ENCODE measurements at regions not wholly inside any gene's neighbourhood (a gene's known extent, or its start where the extent isn't known, plus 50 kb on each side); places are given as distances from the start of the nearest gene placed in this dataset.

DNA sequence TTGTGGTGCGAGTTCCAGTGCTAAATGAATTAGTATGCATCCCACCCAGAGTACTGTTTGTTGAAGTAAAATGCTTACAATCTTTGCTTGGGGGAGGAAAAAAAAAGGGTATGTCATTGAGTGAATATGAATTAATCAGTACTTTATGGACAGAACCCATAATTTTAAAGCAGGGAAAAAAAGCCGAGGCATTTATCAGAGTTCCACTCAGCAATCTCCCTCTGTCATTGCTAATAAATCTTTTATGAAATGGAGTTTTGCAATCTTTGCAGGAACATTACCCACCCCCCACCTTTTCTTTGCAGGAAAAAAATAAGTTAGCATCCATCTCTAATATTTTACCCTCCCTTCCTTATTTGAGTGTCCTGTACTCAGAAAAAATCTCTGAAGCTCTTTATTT is 127.9 kb upstream of the TMPO start:
- no peak for FAIRE-seq
- DNase-seq (ENCODE audit: low spot score): no peak

DNA sequence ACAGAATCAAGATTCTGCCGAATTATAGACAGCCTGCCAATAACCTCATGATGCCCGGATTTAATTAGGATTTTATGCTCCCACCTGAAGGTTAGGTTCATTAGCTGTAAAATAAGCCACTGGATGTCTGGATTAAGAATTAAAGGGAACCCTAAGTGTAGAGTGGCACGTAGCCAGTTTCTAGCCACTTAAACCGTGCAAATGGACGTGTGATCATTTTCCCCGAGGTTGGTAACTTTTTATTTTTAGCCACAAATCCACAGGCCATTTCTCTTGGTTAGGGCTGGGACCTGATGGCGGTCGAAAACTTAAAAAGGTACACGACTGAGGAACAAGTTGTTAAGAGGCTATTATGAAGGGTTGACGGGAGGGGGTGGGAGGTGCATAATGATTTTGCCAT is 127.3 kb upstream of the TMPO start:
- FAIRE-seq (no peak), DNase-seq (ENCODE audit: low spot score) (no peak)

DNA sequence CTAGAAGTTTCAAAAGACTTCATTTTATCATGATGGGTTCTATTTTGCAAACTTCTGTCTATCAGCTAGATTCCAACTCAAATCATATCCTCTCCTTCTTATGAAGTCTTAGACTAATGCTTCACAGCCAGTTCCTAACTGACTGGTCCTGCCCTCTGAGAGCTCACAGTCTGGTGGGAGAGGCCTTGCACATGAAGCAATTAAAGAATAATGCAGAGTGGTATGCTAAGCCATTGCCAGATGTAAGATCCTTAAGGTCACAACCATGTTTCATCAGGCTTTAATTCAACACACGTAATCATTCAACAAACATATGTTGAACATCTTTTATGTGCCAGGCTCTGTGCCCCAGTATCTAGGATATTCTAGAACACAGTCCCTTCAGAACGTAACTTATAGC is 125.8 kb upstream of the TMPO start:
- FAIRE-seq: no peak
- no peak for DNase-seq (ENCODE audit: low spot score)

DNA sequence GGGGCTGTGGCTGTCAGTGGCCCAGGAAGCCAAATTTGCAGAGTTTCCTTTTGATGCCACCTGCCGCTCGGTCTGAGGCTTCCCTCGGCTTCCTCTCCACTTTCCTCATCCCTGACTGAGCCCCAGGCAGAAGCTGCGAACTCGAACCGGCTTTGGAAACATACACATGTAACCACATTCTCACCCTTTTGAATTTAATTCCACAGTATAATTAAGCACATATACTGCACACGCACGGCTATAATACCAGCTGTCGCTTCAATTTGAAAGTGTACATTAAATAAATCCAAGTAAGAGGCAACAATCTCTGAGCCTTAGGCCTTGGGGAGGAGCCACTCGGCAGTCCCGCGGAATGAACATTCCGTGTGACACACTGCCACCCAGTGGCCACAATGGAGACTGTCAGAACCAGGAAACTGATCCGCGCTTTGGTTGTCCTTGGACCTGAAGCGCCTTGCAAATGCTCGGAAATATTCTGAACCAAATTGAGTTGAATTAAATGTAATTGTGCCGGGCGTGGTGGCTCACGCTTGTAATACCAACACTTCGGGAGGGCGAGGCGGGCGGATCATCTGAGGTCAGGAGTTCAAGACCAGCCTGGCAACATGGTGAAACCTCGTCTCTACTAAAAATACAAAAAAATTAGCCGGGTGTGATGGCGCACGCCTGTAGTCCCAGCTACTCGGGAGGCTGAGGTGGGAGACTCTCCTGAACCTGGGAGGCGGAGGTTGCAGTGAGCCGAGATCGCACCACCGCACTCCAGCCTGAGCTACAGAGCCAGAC is 117.9 kb upstream of the TMPO start:
- FAIRE-seq (no peak), DNase-seq (ENCODE audit: low spot score) (peak; percentile 65)

- FAIRE-seq: no peak
- peak; percentile 60 for DNase-seq (ENCODE audit: low spot score)
These were observed 115.9 kb upstream of the TMPO start for GRCh38 chr12:98399532-98399931.

DNA sequence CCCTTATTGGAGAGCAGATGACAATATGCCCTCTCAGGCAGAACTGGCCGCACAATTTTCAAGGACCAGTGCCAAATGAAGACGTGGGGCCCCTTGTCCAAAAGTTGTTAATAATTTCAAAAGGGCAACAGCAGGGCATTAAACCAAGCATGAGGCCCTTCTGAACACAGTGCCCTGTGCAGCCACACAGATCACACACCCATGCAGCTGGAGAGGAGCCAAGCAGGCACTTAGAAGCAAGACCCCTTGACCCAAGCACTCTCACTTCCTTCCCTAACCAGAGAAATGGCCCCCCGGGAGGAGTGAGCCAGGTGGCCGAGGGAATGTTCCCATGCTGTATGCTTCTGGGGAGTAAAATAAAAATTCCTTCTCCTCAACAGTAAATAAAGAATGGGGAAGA is 114.0 kb upstream of the TMPO start:
- FAIRE-seq: no peak
- no peak for DNase-seq (ENCODE audit: low spot score)

- FAIRE-seq (no peak), DNase-seq (ENCODE audit: low spot score) (no peak)
These were observed 113.3 kb upstream of the TMPO start for GRCh38 chr12:98402091-98402490.

DNA sequence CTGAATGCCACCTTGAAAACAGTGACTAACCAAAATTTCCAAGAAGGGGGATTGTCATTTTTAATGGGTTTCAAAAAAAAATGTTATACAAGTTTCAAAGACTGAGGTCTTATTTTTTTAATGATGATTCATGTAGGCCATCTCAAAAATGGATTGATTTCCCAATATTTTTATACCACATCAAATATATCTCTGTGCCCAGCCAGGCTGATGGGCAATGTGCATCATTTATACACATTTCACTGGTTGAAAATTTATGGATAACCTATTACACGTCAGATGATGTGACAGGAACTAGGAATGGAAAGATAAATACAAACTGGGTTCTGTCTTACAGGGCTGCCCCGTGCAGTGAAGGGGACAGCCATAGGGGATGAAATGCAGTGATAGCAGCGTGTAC is 112.7 kb upstream of the TMPO start:
- FAIRE-seq (no peak), DNase-seq (ENCODE audit: low spot score) (no peak)

DNA sequence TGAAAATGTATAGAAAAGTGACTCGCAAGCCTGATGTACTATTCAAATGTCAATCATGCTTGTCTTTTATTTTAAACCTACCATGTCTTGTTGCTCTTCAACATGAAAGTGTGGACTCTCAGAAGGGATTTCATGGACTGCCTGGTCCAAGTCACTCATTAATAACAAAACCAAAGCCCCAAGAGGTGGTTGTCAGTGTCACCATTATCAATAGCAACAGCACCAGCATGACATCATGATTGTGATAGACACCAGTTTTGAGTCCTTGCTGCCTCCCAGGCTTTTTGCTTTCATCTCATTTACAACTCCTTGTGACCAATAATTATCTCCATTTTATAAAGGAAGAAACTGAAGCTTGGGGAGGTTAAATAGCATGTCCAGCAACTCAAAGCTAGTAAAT is 112.0 kb upstream of the TMPO start:
- DNase-seq (ENCODE audit: low spot score) (no peak), FAIRE-seq (no peak)

- DNase-seq (ENCODE audit: low spot score): no peak
- FAIRE-seq: no peak
These were observed 111.5 kb upstream of the TMPO start for GRCh38 chr12:98403936-98404335.

GRCh38 chr12:98405805-98406366 is 109.5 kb upstream of the TMPO start:
- FAIRE-seq (no peak), DNase-seq (ENCODE audit: low spot score) (no peak)

DNA sequence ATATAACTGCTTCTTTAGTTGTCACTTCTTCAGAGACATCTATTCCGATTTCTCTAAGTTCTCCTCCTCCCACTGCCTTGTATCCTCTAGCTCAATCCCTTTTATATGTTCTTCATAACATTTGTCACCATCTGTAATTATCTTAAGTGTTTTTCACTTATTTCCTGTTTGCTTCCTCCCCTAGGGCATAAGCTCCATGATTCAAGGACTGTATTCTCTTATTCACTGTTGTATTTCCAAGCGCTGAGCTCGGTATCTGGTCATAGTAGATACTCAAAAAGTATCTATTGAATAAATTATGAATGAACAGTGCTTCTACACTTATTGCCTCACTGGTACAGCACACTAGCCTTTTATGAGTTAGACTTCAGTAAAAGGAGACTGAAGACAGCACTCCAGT is 109.0 kb upstream of the TMPO start:
- DNase-seq (ENCODE audit: low spot score) (no peak), FAIRE-seq (no peak)

DNA sequence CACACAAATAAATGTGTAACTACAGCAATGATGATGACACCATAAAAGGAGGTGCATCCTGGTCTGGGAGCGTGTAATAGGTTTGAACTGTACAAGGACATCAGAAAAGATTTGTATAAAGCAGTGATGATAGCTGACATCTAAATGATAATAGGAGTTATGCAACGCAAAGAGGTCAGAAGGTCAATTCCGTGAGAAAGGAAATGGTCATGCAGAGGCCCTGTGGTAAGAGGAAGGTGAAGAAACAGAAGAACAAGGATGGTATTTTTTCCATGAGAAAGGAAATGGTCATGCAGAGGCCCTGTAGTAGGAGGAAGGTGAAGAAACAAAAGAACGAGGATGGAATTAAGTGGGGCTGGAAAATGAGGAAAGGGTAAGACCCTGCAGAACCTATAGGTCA is 106.7 kb upstream of the TMPO start:
- FAIRE-seq: no peak

DNA sequence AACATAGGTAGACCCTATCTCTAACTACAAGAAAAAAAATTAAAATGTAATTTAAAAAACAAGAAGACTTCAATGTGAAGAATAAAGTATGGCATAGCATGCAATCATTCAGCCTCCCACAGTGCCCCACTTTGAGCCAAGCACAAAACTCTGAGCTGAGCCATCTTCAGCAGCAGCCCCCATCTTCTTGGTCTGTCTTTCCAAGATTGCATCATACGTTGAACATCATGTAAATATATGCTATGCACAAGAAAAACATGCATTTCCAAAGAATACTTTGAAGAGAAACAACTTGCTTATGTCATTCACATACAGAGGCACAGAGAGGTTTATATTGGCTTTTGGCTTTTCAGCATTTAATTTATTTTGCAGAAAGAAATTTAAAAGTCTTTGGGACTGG is 105.8 kb upstream of the TMPO start:
- no peak for DNase-seq (ENCODE audit: low spot score)
- no peak for FAIRE-seq

More for the DNA sequence above, 106.7 kb upstream of the TMPO start:
- no peak for DNase-seq (ENCODE audit: low spot score)

DNA sequence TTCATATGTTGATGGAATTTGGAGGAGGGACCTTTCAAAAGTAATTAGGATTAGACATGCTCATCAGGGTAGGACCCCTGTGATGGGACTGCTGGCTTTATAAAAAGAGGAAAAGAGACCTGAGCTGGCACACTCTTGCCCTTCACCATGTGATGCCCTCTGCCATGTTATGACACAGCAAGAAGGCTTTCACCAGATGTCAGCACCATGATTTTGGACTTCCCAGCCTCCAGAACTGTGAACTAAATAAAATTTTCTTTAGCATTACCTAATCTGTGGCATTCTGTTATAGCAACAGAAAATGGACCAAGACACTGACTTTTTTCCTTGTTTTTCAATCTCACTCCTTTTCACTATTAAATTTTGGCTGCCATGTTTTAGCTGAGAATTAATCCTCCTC is 105.0 kb upstream of the TMPO start:
- DNase-seq (ENCODE audit: low spot score) (no peak), FAIRE-seq (no peak)

DNA sequence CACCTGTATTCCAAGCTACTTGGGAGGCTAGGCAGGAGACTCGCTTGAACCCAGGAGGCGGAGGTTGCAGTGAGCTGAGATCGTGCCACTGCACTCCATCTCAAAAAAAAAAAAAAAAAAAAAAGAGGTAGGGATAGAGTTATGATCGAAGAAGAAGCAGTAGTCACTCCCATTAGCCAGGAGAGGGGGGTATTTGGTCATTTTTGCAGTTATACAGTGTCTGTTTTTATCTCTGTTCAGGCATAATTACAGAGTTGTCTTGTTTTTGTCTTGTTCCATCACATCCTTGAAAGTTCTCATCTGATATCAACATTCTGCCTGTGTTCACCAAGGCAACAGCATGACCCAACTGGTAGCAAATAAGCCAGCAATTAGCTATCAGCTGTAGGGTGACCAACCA is 98.5 kb upstream of the TMPO start:
- DNase-seq (ENCODE audit: low spot score) (no peak), FAIRE-seq (no peak)

GRCh38 chr12:98417266-98417665 is 98.1 kb upstream of the TMPO start:
- DNase-seq (ENCODE audit: low spot score): no peak
- no peak for FAIRE-seq

- peak; percentile 79 for DNase-seq (ENCODE audit: low spot score)
These were observed 96.9 kb upstream of the TMPO start for GRCh38 chr12:98418357-98419075.

DNA sequence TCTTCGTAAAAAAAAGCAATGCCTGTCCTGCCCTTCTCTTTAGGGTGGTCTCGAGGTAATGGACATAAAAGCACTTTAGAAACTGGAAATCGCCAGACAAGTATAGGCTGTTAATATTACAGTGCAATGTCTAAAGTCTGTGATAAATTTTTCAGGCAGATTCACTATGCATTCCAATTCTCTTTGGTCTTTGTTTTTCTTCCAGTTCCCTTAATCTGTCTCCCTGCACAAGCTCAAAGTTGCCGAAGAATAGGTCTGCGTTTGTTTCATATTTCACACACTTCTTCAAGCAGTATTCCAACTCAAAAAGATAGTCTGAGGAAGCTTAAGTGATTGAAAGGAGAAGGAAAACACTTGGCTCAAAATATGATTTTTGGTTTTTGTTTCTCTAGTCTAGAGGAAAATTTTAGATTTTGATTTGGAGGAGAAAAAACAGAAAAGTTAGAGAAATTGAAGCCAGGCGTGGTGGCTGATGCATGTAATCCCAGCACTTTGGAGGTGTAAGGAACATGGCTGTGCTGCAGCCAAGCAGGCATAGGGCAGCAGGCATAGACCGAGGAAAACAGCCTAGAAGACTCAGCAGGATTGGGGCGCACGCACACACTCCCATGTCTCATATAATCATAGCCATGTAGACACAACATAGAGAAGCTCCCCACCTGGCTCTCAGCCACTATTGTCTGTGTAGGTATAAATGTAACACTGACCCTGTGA is 96.2 kb upstream of the TMPO start:
- DNase-seq (ENCODE audit: low spot score) (no peak), FAIRE-seq (no peak)

More at GRCh38 chr12:98418357-98419075, 96.9 kb upstream of the TMPO start:
- no peak for FAIRE-seq

DNA sequence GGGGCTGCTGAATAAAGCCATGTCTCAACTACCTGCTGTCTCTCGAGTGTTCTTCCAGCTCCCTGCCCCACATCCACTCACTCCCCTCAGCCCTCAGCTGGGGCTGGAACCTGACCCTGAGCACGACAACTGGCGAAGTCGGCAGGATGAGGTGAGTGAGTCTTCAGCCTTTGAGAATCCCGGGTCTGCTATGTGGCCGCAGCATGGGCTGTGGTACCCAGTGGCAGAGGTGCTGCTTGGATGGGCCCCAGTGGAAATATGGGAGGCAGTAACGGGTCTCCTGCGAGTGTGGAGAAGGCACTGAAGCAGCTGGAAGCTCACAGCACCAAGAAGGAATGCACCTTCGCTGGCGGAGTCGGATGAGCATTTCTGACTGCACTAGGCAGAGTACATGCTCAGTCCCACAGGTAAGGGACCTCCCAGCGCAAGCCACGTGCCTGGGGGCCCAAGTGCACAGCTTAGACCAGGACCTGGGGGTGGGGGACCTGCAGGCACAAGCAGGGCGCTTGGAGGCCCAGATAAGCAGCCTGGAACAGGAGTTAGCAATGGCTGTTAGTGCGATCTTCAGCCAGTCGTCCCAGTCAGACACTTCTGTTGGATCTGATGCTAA is 95.5 kb upstream of the TMPO start:
- DNase-seq (ENCODE audit: low spot score) (no peak), FAIRE-seq (no peak)

DNA sequence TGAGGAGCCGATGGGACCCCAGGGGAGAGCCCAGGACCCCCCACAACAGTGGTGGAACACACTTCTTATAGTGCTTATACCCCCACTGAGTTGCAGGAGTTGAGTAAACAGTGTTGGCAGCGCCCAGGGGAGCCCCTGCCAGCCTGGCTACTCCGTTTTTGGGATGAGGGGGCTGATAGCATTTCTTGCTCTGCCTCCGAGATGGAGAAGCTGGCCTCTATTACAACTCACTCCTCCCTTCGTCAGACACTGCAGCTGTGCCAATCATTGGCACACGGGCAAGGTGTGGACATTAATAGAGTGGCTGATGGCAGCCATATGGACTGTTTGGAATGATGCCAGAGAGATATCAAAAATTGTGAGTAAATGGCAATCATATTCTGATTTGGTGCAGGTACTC is 94.9 kb upstream of the TMPO start:
- no peak for DNase-seq (ENCODE audit: low spot score)
- no peak for FAIRE-seq

GRCh38 chr12:98421316-98421715 is 94.1 kb upstream of the TMPO start:
- FAIRE-seq (no peak), DNase-seq (ENCODE audit: low spot score) (no peak)
